Spleen (tissue), 7 donors: ENCODE measurements at regions not wholly inside any gene's neighbourhood (a gene's known extent, or its start where the extent isn't known, plus 50 kb on each side); places are given as distances from the start of the nearest gene placed in this dataset.

ENCODE experiments used
- POLR2A ChIP-seq, 3 donors: fragments of 450-650 bp; IDR thresholded peaks; one replicate each; pipeline ENCODE4 v1.5.1; 2017; ENCODE audit warnings: antibody characterized with exemption in 3 of 3, mild to moderate bottlenecking in 1 of 3
- POLR2AphosphoS5 ChIP-seq, 3 donors: sonication (generic); formaldehyde crosslinking; IDR thresholded peaks; one replicate each; pipeline ENCODE4 v1.5.1; 2017; ENCODE audit warnings: antibody characterized with exemption in 3 of 3
- TF ChIP-seq, protein P1 (sequence below), 11 experiments: fragments of 200-600 bp in 7 of 11; fragments of 450-650 bp in 4 of 11; sonication (generic) in 4 of 11; IDR thresholded peaks in 8 of 11; conservative IDR thresholded peaks in 3 of 11; 1 replicate in 7 of 11; 2 replicates in 4 of 11; pipeline versions ENCODE4 v1.4.0 to v1.8.0; 2016 to 2021; ENCODE audit warnings: antibody characterized with exemption in 11 of 11, inconsistent platforms in 4 of 11, mild to moderate bottlenecking in 1 of 11
- donor health status: DM: no; HTN: no; CAD: no; lungs with moderate emphysema.
- donor health status: DM: no; HTN: no; CAD: no.
- donor health status: DM: no; HTN: no; CAD: no.

DNA sequence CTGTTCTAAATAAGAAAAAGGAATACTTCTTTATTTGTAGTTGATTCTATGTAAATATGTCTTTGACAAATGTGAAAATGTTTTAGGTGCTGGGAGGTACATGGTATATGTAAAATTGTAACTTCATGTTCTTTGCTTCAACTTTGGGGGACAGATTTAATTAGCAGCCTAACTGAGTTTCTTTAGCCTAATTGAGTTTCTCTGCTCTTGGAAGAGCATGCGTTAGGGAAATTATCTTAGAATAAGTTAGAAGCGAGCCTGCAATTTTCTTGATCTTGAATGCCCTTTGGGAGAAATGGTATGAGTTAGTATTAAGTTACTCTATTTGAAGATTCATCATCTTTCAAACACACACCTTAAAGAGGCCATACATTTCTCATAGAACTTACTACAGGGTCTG lies 194.3 kb downstream of the AEBP2 start:
- TF ChIP-seq, protein P1, sequence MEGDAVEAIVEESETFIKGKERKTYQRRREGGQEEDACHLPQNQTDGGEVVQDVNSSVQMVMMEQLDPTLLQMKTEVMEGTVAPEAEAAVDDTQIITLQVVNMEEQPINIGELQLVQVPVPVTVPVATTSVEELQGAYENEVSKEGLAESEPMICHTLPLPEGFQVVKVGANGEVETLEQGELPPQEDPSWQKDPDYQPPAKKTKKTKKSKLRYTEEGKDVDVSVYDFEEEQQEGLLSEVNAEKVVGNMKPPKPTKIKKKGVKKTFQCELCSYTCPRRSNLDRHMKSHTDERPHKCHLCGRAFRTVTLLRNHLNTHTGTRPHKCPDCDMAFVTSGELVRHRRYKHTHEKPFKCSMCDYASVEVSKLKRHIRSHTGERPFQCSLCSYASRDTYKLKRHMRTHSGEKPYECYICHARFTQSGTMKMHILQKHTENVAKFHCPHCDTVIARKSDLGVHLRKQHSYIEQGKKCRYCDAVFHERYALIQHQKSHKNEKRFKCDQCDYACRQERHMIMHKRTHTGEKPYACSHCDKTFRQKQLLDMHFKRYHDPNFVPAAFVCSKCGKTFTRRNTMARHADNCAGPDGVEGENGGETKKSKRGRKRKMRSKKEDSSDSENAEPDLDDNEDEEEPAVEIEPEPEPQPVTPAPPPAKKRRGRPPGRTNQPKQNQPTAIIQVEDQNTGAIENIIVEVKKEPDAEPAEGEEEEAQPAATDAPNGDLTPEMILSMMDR (IDR thresholded peaks at IDR 0.05 in 8 of 11, conservative IDR thresholded peaks at IDR 0.05 in 3 of 11), result no peak
- TF ChIP-seq POLR2A (IDR thresholded peaks at IDR 0.05) (no peak), POLR2AphosphoS5 (IDR thresholded peaks at IDR 0.05) (no peak)
